ENCODE measurements at regions not wholly inside any gene's neighbourhood (a gene's known extent, or its start where the extent isn't known, plus 50 kb on each side); places are given as distances from the start of the nearest gene placed in this dataset.

- DNase-seq (ENCODE audit: low read depth): no peak
- no peak for TF ChIP-seq CTCF (conservative IDR thresholded peaks at IDR 0.05; ENCODE audit: low read depth, low read length)
- H3K4me3 ChIP-seq (ENCODE audit: low read depth, low read length): no peak overlapping the region
These were observed 466.3 kb downstream of the DOK5 start for GRCh38 chr20:54941666-54942065.

GRCh38 chr20:54940522-54940921 lies 465.1 kb downstream of the DOK5 start:
- no peak for DNase-seq (ENCODE audit: low read depth)
- H3K4me3 ChIP-seq (ENCODE audit: low read depth, low read length): no peak overlapping the region
- TF ChIP-seq CTCF (conservative IDR thresholded peaks at IDR 0.05; ENCODE audit: low read depth, low read length): no peak

GRCh38 chr20:54938707-54939106 lies 463.3 kb downstream of the DOK5 start:
- H3K4me3 ChIP-seq (ENCODE audit: low read depth, low read length): no peak overlapping the region
- TF ChIP-seq CTCF (conservative IDR thresholded peaks at IDR 0.05; ENCODE audit: low read depth, low read length): peak; percentile 28
- no peak for DNase-seq (ENCODE audit: low read depth)

GRCh38 chr20:54933212-54933904 lies 458.0 kb downstream of the DOK5 start:
- DNase-seq (ENCODE audit: low read depth): no peak
- no peak overlapping the region for H3K4me3 ChIP-seq (ENCODE audit: low read depth, low read length)
- TF ChIP-seq CTCF (conservative IDR thresholded peaks at IDR 0.05; ENCODE audit: low read depth, low read length): no peak

GRCh38 chr20:54929191-54929590 lies 453.8 kb downstream of the DOK5 start:
- no peak overlapping the region for H3K4me3 ChIP-seq (ENCODE audit: low read depth, low read length)
- TF ChIP-seq CTCF (conservative IDR thresholded peaks at IDR 0.05; ENCODE audit: low read depth, low read length): no peak
- DNase-seq (ENCODE audit: low read depth): no peak

GRCh38 chr20:54928564-54928963 lies 453.2 kb downstream of the DOK5 start:
- H3K4me3 ChIP-seq (ENCODE audit: low read depth, low read length): no peak overlapping the region
- no peak for TF ChIP-seq CTCF (conservative IDR thresholded peaks at IDR 0.05; ENCODE audit: low read depth, low read length)
- DNase-seq (ENCODE audit: low read depth): no peak

GRCh38 chr20:54922636-54923035 lies 447.2 kb downstream of the DOK5 start:
- TF ChIP-seq CTCF (conservative IDR thresholded peaks at IDR 0.05; ENCODE audit: low read depth, low read length): no peak
- no peak for DNase-seq (ENCODE audit: low read depth)
- no peak overlapping the region for H3K4me3 ChIP-seq (ENCODE audit: low read depth, low read length)

Data from epithelial cell of proximal tubule (primary cell).